ENCODE measurements at regions not wholly inside any gene's neighbourhood (a gene's known extent, or its start where the extent isn't known, plus 50 kb on each side); places are given as distances from the start of the nearest gene placed in this dataset.

DNA sequence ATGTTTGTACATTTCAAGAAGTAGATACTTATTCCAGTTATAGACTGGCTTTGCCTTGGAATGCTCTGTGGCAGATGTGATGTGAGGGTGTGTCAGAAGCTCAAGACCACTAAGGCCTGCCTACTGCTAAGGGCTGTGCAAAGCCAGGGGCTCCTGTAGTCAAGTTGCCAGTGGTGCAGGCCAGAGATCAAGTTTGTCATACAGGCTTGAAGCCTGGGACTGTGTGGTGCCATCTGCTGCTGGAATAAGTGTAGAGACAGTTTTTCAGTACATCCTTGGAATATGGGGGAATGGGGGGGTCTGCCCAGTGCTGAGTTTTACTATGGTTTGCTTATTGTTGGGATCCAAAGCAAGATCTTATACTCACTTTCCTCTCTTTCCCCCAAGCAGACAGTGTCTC lies 649.9 kb upstream of the FOXG1 start:
- no peak for TF ChIP-seq EZH2phosphoT487 (IDR thresholded peaks at IDR 0.05; ENCODE audit: borderline replicate concordance, low read length)
- TF ChIP-seq, protein P1, sequence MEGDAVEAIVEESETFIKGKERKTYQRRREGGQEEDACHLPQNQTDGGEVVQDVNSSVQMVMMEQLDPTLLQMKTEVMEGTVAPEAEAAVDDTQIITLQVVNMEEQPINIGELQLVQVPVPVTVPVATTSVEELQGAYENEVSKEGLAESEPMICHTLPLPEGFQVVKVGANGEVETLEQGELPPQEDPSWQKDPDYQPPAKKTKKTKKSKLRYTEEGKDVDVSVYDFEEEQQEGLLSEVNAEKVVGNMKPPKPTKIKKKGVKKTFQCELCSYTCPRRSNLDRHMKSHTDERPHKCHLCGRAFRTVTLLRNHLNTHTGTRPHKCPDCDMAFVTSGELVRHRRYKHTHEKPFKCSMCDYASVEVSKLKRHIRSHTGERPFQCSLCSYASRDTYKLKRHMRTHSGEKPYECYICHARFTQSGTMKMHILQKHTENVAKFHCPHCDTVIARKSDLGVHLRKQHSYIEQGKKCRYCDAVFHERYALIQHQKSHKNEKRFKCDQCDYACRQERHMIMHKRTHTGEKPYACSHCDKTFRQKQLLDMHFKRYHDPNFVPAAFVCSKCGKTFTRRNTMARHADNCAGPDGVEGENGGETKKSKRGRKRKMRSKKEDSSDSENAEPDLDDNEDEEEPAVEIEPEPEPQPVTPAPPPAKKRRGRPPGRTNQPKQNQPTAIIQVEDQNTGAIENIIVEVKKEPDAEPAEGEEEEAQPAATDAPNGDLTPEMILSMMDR (IDR thresholded peaks at IDR 0.05; ENCODE audit: low read depth, low read length, poor library complexity, severe bottlenecking): no peak

Data from DOHH2 (cell line).